ENCODE measurements at regions not wholly inside any gene's neighbourhood (a gene's known extent, or its start where the extent isn't known, plus 50 kb on each side); places are given as distances from the start of the nearest gene placed in this dataset.

DNA sequence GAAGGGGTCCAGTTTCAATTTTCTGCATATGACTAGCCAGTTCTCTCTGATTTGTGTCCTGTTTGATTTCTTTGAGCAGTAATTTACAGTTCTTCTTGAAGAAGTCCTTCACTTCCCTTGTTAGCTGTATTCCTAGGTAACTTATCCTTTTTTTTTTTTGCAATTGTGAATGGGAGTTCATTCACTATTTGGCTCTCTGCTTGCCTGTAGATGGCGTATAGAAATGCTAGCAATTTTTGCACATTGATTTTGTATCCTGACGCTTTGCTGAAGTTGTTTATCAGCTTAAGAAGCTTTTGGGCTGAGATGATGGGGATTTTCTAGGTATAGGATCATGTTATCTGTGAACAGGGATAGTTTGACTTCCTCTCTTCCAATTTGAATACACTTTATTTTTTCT is 77.6 kb upstream of the NID2 start:
- TF ChIP-seq, protein P1, sequence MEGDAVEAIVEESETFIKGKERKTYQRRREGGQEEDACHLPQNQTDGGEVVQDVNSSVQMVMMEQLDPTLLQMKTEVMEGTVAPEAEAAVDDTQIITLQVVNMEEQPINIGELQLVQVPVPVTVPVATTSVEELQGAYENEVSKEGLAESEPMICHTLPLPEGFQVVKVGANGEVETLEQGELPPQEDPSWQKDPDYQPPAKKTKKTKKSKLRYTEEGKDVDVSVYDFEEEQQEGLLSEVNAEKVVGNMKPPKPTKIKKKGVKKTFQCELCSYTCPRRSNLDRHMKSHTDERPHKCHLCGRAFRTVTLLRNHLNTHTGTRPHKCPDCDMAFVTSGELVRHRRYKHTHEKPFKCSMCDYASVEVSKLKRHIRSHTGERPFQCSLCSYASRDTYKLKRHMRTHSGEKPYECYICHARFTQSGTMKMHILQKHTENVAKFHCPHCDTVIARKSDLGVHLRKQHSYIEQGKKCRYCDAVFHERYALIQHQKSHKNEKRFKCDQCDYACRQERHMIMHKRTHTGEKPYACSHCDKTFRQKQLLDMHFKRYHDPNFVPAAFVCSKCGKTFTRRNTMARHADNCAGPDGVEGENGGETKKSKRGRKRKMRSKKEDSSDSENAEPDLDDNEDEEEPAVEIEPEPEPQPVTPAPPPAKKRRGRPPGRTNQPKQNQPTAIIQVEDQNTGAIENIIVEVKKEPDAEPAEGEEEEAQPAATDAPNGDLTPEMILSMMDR (IDR thresholded peaks at IDR 0.05), result no peak
- no peak for TF ChIP-seq EP300 (IDR thresholded peaks at IDR 0.05)
- no peak for TF ChIP-seq POLR2A (IDR thresholded peaks at IDR 0.05)
